IMR-90 (cell line): ENCODE measurements at regions not wholly inside any gene's neighbourhood (a gene's known extent, or its start where the extent isn't known, plus 50 kb on each side); places are given as distances from the start of the nearest gene placed in this dataset.

Experiments
- CEBPB ChIP-seq: IDR thresholded peaks from 2 replicates; pipeline ENCODE4 v1.6.1; 2012; ENCODE audit warnings: low read depth, low read length, improper control_type of control experiment
- MAFK ChIP-seq: IDR thresholded peaks from 2 replicates; pipeline ENCODE4 v1.6.1; 2012; ENCODE audit warnings: low read depth, low read length, improper control_type of control experiment
- POLR2A ChIP-seq: IDR thresholded peaks from 2 replicates; pipeline ENCODE4 v1.6.1; 2012; ENCODE audit warnings: mild to moderate bottlenecking, low read depth, low read length
- TF ChIP-seq, protein P1 (sequence below): conservative IDR thresholded peaks from 2 replicates; pipeline ENCODE4 v1.5.1; 2012; ENCODE audit warnings: mild to moderate bottlenecking, low read depth, low read length, improper control_type of control experiment
- TF ChIP-seq, protein P2 (sequence below): fragments of 150-350 bp; IDR thresholded peaks from 2 replicates; pipeline ENCODE4 v1.6.1; 2017; ENCODE audit warnings: mild to moderate bottlenecking, antibody characterized with exemption, low read length, low read depth

DNA sequence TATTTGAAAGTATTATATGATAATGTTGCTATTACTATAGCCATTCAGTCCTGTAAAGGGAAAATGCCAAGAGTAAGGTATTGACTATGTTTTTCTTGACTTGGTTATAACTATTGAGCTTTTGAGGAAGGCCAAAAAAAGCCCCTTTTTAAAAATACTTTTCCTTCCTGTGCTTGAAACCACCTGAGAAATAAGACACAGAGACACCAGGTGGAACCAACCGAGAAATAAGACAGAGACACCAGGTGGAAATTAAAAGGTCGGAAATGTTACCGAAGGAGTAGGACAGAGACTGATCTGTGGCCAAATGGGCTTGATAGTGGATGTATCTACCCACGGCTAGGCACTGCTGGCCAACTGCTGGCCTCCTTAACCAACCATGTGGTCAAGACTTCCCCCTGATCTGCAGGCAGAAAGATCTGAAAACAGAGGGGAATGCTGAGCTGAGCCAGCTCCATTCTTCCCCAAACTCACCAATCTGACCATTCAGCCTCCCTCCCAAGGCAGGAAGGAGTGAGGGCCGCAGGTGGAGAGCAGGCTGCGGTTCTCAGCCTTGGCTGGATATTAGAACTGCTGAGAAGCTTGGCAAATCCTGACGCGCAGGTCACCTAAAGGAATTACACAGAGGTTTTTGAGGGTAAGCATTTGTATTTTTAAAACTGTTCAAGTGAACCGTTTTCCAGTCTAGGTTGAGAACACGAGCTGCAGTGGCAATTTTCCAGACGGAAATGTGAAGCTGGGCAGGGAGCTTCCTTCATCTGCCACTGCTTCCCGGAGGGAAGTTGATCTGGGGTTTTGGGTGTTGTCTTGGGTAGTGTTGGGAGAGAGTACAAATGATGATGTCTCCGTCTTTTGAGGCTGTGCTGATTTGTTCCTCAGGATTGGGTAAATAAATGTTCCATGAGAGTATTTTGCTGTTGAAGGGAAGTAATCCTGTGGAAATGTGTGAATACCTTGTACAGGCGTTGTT is 121.7 kb upstream of the EXOC2 start:
- TF ChIP-seq, protein P1, sequence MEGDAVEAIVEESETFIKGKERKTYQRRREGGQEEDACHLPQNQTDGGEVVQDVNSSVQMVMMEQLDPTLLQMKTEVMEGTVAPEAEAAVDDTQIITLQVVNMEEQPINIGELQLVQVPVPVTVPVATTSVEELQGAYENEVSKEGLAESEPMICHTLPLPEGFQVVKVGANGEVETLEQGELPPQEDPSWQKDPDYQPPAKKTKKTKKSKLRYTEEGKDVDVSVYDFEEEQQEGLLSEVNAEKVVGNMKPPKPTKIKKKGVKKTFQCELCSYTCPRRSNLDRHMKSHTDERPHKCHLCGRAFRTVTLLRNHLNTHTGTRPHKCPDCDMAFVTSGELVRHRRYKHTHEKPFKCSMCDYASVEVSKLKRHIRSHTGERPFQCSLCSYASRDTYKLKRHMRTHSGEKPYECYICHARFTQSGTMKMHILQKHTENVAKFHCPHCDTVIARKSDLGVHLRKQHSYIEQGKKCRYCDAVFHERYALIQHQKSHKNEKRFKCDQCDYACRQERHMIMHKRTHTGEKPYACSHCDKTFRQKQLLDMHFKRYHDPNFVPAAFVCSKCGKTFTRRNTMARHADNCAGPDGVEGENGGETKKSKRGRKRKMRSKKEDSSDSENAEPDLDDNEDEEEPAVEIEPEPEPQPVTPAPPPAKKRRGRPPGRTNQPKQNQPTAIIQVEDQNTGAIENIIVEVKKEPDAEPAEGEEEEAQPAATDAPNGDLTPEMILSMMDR: no peak
- TF ChIP-seq CEBPB (no peak), POLR2A (no peak), MAFK (no peak)
- TF ChIP-seq, protein P2, sequence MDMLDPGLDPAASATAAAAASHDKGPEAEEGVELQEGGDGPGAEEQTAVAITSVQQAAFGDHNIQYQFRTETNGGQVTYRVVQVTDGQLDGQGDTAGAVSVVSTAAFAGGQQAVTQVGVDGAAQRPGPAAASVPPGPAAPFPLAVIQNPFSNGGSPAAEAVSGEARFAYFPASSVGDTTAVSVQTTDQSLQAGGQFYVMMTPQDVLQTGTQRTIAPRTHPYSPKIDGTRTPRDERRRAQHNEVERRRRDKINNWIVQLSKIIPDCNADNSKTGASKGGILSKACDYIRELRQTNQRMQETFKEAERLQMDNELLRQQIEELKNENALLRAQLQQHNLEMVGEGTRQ: no peak
